Skeletal muscle tissue (tissue), 3 donors: ENCODE measurements at regions not wholly inside any gene's neighbourhood (a gene's known extent, or its start where the extent isn't known, plus 50 kb on each side); places are given as distances from the start of the nearest gene placed in this dataset.
"Not testable (repeated sequence)": the region's sequence is repeated elsewhere in the genome, so short reads cannot be mapped to it uniquely, and the experiment has no call there.

Experiments used
- H3K27ac ChIP-seq: one replicate; pipeline ENCODE4 v1.7.0; 2013; ENCODE audit warnings: mild to moderate bottlenecking, low read depth, low read length, inconsistent platforms
- H3K27me3 ChIP-seq, 3 donors: one replicate each; pipeline ENCODE4 v1.7.0; 2013; ENCODE audit warnings: low read length in 3 of 3; ENCODE audit not compliant: control insufficient read depth in 3 of 3, insufficient read depth in 3 of 3
- H3K36me3 ChIP-seq, 3 donors: one replicate each; pipeline ENCODE4 v1.7.0; 2013; ENCODE audit warnings: low read length in 3 of 3; ENCODE audit not compliant: control insufficient read depth in 3 of 3, insufficient read depth in 3 of 3
- H3K4me1 ChIP-seq, 3 donors: one replicate each; pipeline ENCODE4 v1.7.0; 2013; ENCODE audit warnings: low read length in 3 of 3, mild to moderate bottlenecking in 3 of 3; ENCODE audit not compliant: control insufficient read depth in 3 of 3, insufficient read depth in 3 of 3
- H3K4me3 ChIP-seq, 3 donors: one replicate each; pipeline ENCODE4 v1.7.0; 2013; ENCODE audit warnings: low read length in 3 of 3
- H3K9ac ChIP-seq, 3 donors: one replicate each; pipeline ENCODE4 v1.7.0; 2013; ENCODE audit warnings: low read length in 3 of 3, mild to moderate bottlenecking in 3 of 3, moderate library complexity in 2 of 3, low read depth in 1 of 3
- H3K9me3 ChIP-seq, 3 donors: one replicate each; pipeline ENCODE4 v1.7.0; 2013; ENCODE audit warnings: low read length in 3 of 3; ENCODE audit not compliant: control insufficient read depth in 3 of 3
- donor health status: Osteomylitis.

DNA sequence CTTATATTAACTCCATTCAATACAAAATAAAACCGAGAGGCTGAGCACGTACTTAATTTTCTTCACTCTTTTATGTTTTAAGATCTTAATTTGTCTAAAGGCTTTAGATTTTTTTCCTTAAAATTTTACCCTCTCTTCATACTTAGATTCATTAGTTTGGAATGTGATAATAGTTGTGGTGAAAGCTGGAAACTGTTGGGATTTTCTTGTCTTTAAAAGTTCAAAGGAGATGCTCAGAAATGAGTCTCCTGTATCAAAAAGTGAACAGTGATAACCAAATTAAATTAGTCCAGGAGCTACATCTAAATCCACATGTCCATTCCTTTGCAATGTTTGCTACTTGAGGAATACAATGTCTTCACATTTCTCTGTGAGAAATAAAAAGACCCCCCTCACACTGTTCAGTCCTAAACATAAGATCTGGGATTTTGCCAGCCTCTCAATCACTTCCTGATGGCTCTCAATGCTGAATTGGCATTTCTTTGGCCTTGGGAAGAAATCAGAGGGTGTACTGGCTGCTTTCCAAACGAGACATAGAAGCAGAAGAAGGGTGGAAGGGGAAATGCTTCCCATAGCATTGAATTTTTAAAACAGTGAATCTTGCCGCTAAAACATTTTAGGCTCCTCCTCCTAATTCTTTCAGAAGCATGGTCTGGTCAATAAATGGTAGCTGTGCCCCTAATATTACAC, 245.0 kb downstream of the SHOX2 start:
- H3K27me3 ChIP-seq, result no peaks in the 10 kb centered on the region
- H3K9ac ChIP-seq, result no peak overlapping the region

DNA sequence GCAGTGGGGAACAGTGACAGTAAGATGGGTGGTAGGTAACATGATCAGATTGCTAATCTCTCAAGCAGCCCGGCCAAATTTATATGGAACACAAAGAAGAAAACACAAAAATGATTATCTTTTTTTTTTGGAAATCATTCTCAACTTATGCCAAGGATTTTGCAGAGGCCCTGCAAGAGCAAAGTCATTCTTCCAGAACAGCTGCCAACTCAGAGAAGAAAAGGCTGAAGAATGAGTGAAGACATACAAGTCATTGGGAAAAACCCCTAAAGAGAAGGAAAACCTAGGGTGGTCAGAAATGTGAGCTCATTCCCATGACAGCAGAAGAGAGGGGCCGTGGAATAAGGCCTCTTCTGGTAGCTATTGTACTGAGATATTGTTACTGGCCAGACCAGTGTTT, 246.7 kb downstream of the SHOX2 start:
- no peaks in the 10 kb centered on the region for H3K9me3 ChIP-seq
- no peaks in the 10 kb centered on the region for H3K27me3 ChIP-seq
- H3K36me3 ChIP-seq, result no peaks in the 10 kb centered on the region
- no peak overlapping the region for H3K4me3 ChIP-seq
- H3K9ac ChIP-seq, result no peak overlapping the region
- H3K4me1 ChIP-seq, result peaks cover 0 to 3% (median 0%) of the 10 kb centered on the region in 3 donors
- H3K27ac ChIP-seq, result no peak overlapping the region

More for the DNA sequence above, 245.0 kb downstream of the SHOX2 start:
- Histone ChIP-seq H3K36me3 (no peaks in the 10 kb centered on the region), H3K27ac (no peak overlapping the region), H3K9me3 (no peaks in the 10 kb centered on the region), H3K4me3 (no peak overlapping the region), H3K4me1 (no peaks in the 10 kb centered on the region)

DNA sequence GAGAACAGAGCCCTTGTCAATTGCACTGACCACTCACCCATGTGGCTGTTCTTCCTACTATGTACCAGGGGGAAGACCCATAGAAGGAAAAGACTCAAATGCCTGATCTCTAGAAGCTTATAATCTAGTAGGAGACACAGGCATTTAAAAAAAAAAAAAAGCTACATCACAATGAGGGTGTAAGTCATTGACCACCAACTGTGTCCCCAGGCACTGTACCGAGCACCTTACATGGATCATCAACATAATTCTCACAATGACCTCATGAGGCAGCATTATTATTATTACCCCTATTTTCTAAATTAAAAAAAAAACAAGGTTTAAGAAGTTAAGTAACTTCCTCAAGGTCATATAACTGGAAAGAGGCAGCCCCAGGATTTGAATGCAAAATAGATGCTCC, 247.4 kb downstream of the SHOX2 start:
- Histone ChIP-seq H3K27ac (no peak overlapping the region), H3K9me3 (no peaks in the 10 kb centered on the region), H3K4me1 (peaks cover 0 to 3% (median 0%) of the 10 kb centered on the region in 3 donors), H3K36me3 (no peaks in the 10 kb centered on the region), H3K9ac (no peak overlapping the region), H3K27me3 (no peaks in the 10 kb centered on the region), H3K4me3 (no peak overlapping the region)

DNA sequence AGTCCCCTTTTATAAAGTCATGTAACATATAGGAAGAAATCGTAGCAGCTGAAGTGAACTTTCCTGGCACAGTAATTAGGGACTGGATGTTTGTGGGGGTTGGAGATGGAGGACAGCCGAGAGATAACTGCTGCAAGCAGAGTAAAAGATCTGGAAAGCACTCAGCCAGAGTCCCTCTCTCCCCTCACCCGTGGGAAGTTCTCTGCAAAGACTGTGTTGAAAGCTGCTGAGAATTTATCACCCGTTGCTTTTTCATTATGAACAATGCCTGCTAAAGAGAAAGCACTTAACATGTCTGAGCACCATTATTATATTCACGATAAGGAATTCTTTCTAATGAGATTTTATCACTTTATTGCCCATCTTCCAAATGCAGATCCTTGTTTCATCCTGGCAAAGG, 248.8 kb downstream of the SHOX2 start:
- no peaks in the 10 kb centered on the region for H3K9me3 ChIP-seq
- H3K9ac ChIP-seq, result no peak overlapping the region
- H3K36me3 ChIP-seq, result no peaks in the 10 kb centered on the region
- H3K4me3 ChIP-seq, result no peak overlapping the region
- no peaks in the 10 kb centered on the region for H3K27me3 ChIP-seq
- no peak overlapping the region for H3K27ac ChIP-seq
- peaks cover 0 to 3% (median 0%) of the 10 kb centered on the region in 3 donors for H3K4me1 ChIP-seq

DNA sequence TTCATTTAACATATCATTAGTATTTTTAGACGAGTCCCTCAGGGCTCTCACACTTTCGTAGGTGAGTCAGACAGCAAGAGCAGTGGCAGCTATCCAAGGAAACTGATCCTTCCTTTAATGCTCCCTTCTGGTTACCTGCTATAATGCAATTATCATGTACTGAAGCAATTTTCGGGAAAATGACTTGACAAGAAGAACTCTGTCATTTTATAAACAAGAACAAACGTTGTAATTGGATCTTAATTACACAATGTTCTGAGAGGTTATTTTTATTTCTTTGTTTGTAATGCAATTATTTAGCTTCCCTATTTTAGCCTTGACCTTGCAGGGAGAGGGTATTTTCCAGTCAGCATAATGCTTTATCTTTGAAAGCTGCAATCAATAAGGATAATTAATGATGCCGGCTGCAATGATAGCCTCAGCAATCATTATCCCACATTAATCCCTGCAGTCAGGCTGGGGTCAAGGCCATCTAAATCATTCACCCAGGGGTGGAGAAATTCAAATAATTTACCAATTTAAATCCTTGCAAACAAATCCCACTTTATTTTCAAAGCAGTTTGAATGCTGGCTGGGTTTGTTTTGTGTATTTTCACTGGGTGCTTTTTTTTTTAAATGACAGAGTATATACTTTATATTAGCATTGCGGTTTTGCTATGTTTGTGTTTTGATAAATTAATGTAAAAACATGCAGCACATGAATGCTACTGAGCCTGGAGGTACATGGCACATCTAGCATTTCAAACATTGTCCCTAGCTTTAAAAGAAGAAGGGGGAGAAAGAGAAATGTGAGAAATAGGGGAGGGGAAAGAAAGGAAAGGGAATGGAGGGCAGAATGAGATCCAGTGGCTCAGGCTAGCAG, 249.9 kb downstream of the SHOX2 start:
- no peaks in the 10 kb centered on the region for H3K36me3 ChIP-seq
- H3K27ac ChIP-seq, result no peak overlapping the region
- H3K9me3 ChIP-seq, result no peaks in the 10 kb centered on the region
- H3K4me1 ChIP-seq, result peaks cover 0 to 3% (median 0%) of the 10 kb centered on the region in 3 donors
- H3K27me3 ChIP-seq, result no peaks in the 10 kb centered on the region
- H3K4me3 ChIP-seq, result no peak overlapping the region
- peak overlapping the region in 1 of 3 donors; percentile 17 for H3K9ac ChIP-seq

DNA sequence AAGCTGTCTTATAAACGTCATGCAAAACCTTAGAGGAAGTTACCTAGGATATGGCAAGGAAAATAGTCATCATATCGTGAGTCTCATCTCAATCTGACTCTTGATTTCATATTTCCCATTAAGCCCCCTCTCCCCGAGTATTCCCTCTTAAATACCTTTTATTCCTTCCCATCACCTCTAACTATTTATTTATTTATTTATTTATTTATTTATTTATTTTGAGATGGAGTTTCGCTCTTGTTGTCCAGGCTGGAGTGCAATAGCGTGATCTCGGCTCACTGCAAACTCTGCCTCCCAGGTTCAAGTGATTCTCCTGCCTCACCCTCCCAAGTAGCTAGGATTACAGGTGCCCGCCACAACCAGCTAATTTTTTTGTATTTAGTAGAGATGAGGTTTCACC, 260.4 kb downstream of the SHOX2 start:
- H3K4me3 ChIP-seq, H3K9ac ChIP-seq: not testable (repeated sequence)

DNA sequence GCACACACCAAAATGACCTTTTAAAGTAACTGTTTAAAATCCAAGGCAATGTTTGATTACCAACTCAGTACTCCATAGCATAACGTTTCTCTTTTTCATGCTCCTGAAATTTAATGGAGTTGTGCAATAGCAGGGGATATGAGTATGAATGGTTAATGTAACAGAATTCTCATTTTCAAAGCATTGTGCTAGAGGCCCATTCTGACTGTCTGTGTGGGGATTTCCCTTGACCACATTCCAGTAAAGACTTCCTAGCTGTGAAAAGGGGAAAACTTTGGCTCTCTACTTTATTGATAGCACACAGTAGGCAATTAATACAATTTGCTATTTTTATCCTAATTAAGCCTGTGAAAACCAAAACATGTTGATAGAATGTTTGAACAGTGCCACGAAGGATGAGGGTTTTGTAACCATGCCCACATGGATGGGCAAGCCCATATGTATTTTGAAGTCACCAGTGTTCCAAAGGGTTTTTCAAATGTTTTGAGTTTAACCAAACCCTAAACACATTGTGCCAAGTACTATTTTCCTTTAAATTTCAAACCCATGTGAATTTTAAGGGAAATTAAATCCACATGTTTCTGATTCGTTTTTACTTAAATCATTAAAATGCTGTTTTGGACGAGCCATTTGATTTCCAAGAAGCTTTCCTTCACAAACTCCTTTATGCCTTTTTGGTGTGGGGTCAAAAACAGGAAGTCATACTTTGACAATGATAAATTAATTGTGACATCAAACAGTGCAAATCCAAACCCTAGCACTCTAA, 261.2 kb downstream of the SHOX2 start:
- H3K27me3 ChIP-seq, result no peaks in the 10 kb centered on the region
- no peaks in the 10 kb centered on the region for H3K4me1 ChIP-seq
- no peak overlapping the region for H3K27ac ChIP-seq
- H3K36me3 ChIP-seq, result no peaks in the 10 kb centered on the region
- H3K9ac ChIP-seq, result no peak overlapping the region
- no peaks in the 10 kb centered on the region for H3K9me3 ChIP-seq
- no peak overlapping the region for H3K4me3 ChIP-seq

More for the DNA sequence above, 260.4 kb downstream of the SHOX2 start:
- not testable (repeated sequence) for H3K27ac ChIP-seq, H3K27me3 ChIP-seq, H3K9me3 ChIP-seq, H3K4me1 ChIP-seq, H3K36me3 ChIP-seq

DNA sequence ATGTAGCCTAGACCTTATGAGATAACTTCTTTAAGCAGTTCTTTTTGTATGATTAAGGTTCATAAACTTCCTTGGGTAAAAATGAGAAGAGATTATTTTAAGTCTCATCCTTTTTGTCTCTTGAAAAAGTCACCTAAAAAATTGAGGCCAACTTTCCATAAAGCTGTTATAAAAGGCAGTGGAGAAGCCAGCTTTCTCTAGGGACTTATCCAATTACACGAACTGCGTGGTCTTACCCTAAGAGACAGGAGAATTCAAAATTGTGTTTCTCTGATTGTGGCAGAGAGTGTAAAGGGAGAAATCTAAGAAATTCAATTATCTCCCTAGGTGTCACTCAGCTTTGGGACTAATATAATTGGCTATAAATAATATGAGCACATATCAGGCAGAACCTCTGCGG, 262.0 kb downstream of the SHOX2 start:
- H3K27ac ChIP-seq, result no peak overlapping the region
- H3K27me3 ChIP-seq, result no peaks in the 10 kb centered on the region
- no peaks in the 10 kb centered on the region for H3K4me1 ChIP-seq
- no peaks in the 10 kb centered on the region for H3K36me3 ChIP-seq
- no peak overlapping the region for H3K4me3 ChIP-seq
- H3K9me3 ChIP-seq, result no peaks in the 10 kb centered on the region
- H3K9ac ChIP-seq, result no peak overlapping the region

DNA sequence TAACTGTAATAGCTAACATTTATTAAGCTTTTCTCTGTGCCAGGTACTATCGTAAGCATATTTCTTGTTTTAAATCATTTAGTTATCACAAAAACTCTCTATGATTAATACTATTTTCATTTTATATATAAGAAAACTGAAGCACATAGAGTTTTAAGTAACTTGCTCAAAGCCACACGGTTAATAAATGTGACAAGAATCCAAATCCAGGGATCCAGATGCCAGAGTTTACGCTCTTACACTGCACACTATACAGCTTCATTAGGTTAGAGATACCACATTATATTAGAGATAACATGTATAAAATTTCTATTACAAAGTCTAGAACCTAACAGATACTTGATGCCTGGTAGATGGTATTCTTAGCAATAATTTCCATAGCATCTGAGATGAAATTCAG, 265.2 kb downstream of the SHOX2 start:
- Histone ChIP-seq H3K4me3 (no peak overlapping the region), H3K36me3 (no peaks in the 10 kb centered on the region), H3K9ac (no peak overlapping the region), H3K27ac (no peak overlapping the region), H3K9me3 (no peaks in the 10 kb centered on the region), H3K4me1 (no peaks in the 10 kb centered on the region), H3K27me3 (no peaks in the 10 kb centered on the region)

DNA sequence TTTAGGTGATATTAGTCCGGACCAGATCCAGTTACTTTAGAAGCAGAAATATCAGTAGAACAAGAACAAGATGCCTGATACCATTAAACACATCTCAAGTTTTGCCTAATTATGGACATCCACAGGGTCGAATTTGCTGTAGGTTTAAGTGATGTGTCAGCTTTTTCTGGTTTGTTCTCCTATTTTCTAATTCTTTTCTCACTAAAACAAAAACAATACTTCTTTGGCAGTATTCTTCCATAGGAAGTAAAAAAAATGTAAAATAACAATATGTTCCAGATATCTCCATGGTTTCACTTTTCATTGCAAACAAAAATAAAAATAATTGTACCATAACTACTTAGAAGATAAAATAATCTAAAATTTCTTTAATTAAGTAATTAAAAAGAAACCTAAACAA, 265.7 kb downstream of the SHOX2 start:
- no peak overlapping the region for H3K27ac ChIP-seq
- no peaks in the 10 kb centered on the region for H3K4me1 ChIP-seq
- no peaks in the 10 kb centered on the region for H3K36me3 ChIP-seq
- H3K9ac ChIP-seq, result no peak overlapping the region
- H3K4me3 ChIP-seq, result no peak overlapping the region
- no peaks in the 10 kb centered on the region for H3K9me3 ChIP-seq
- no peaks in the 10 kb centered on the region for H3K27me3 ChIP-seq
